Peyer's patch (tissue), 4 donors: ENCODE measurements at regions not wholly inside any gene's neighbourhood (a gene's known extent, or its start where the extent isn't known, plus 50 kb on each side); places are given as distances from the start of the nearest gene placed in this dataset.

ENCODE experiments used
- POLR2A ChIP-seq, 2 donors: fragments of 450-650 bp; IDR thresholded peaks; one replicate each; pipeline ENCODE4 v1.5.1; 2017; ENCODE audit warnings: antibody characterized with exemption in 2 of 2, mild to moderate bottlenecking in 2 of 2, moderate library complexity in 2 of 2
- TF ChIP-seq, protein P1 (sequence below), 6 experiments: fragments of 450-650 bp in 4 of 6; fragments of 200-600 bp in 2 of 6; sonication (generic) in 1 of 6; IDR thresholded peaks; one replicate each; pipeline ENCODE4 v1.5.1; 2017 to 2019; ENCODE audit warnings: antibody characterized with exemption in 6 of 6, mild to moderate bottlenecking in 3 of 6, moderate library complexity in 1 of 6

DNA sequence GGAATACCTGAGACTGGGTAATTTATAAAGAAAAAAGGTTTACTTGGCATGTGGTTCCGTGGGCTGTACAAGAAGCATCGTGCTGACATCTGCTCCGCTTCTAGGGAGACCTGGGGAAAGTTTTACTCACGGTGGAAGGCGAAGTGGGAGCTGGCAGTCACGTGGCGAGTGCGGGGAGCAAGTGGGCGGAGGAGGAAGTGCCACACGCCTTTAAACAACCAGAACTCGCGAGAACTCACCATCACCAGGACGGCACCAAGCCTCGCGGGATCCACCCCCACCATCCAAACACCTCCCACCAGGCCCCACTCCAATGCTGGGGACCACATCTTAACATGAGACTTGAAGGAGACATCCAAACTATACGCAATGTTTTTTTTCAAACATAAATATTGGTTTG lies 406.2 kb upstream of the IRX4 start:
- TF ChIP-seq, protein P1, sequence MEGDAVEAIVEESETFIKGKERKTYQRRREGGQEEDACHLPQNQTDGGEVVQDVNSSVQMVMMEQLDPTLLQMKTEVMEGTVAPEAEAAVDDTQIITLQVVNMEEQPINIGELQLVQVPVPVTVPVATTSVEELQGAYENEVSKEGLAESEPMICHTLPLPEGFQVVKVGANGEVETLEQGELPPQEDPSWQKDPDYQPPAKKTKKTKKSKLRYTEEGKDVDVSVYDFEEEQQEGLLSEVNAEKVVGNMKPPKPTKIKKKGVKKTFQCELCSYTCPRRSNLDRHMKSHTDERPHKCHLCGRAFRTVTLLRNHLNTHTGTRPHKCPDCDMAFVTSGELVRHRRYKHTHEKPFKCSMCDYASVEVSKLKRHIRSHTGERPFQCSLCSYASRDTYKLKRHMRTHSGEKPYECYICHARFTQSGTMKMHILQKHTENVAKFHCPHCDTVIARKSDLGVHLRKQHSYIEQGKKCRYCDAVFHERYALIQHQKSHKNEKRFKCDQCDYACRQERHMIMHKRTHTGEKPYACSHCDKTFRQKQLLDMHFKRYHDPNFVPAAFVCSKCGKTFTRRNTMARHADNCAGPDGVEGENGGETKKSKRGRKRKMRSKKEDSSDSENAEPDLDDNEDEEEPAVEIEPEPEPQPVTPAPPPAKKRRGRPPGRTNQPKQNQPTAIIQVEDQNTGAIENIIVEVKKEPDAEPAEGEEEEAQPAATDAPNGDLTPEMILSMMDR (IDR thresholded peaks at IDR 0.05): no peak
- no peak for TF ChIP-seq POLR2A (IDR thresholded peaks at IDR 0.05)
